ENCODE measurements at regions not wholly inside any gene's neighbourhood (a gene's known extent, or its start where the extent isn't known, plus 50 kb on each side); places are given as distances from the start of the nearest gene placed in this dataset.

- ChIA-PET POLR2A (no interaction called here), CTCF (no interaction called here)
- Histone ChIP-seq H3K9me3 (replicated peaks; ENCODE audit: control insufficient read depth, insufficient read depth, low read length) (no peaks in the 10 kb centered on the region), H4K20me1 (replicated peaks; ENCODE audit: control insufficient read depth, extremely low read depth, insufficient read depth, low read length) (no peaks in the 10 kb centered on the region), H3K9me1 (replicated peaks; ENCODE audit: control insufficient read depth, extremely low read depth, insufficient read depth, low read length) (no peaks in the 10 kb centered on the region), H3K27me3 (ENCODE audit: control insufficient read depth in 2 of 2, insufficient read depth in 2 of 2, low read length in 2 of 2) (no peaks in the 10 kb centered on the region), H3K4me1 (ENCODE audit: control insufficient read depth, extremely low read depth, insufficient read depth, low read length) (no peaks in the 10 kb centered on the region), H3K36me3 (ENCODE audit: control insufficient read depth in 2 of 2, extremely low read depth in 1 of 2, insufficient read depth in 2 of 2, low read length in 2 of 2) (no peaks in the 10 kb centered on the region), H3K27ac (ENCODE audit: insufficient read depth, low read depth, low read length) (no peak overlapping the region), H2AFZ (ENCODE audit: low read depth, low read length) (no peak overlapping the region), H3K79me2 (ENCODE audit: control insufficient read depth, insufficient read depth, low read length) (no peaks in the 10 kb centered on the region), H3K4me2 (ENCODE audit: insufficient read depth, low read length) (no peak overlapping the region), H3K4me3 (replicated peaks in 1 of 3; ENCODE audit: insufficient read depth in 1 of 3, low read depth in 1 of 3, low read length in 3 of 3) (no peak overlapping the region), H3K9ac (replicated peaks; ENCODE audit: extremely low read depth, insufficient read depth, low read length) (no peak overlapping the region)
- dilution Hi-C loops (cut with MboI; ENCODE audit: extremely low pct_ligation_motif_present, low sequenced_read_pairs) (no loop called here), intact Hi-C loops (cut with micrococcal nuclease) (no loop called here)
- no TSS peak for BruUV-seq (replicated peaks)
- TF ChIP-seq GATA2 (IDR thresholded peaks at IDR 0.05; ENCODE audit: insufficient read depth, insufficient read length, low read depth, low read length) (no peak), EZH2 (IDR thresholded peaks at IDR 0.05; ENCODE audit: borderline replicate concordance, low read depth, low read length, severe bottlenecking) (no peak), POLR2AphosphoS5 (IDR thresholded peaks at IDR 0.05; ENCODE audit: insufficient read depth, low read depth, low read length) (no peak), POLR2A (IDR thresholded peaks at IDR 0.05; ENCODE audit: low read depth, low read length) (no peak), FOS (IDR thresholded peaks at IDR 0.05; ENCODE audit: borderline replicate concordance, insufficient read depth, low read length) (no peak), MYC (IDR thresholded peaks at IDR 0.05; ENCODE audit: low read depth, low read length) (no peak), JUN (IDR thresholded peaks at IDR 0.05; ENCODE audit: borderline replicate concordance, insufficient read depth, insufficient read length, low read depth) (no peak)
- TF ChIP-seq, protein P1, sequence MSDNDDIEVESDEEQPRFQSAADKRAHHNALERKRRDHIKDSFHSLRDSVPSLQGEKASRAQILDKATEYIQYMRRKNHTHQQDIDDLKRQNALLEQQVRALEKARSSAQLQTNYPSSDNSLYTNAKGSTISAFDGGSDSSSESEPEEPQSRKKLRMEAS (IDR thresholded peaks at IDR 0.05; ENCODE audit: insufficient read depth, insufficient read length), result no peak
- TF ChIP-seq, protein P2, sequence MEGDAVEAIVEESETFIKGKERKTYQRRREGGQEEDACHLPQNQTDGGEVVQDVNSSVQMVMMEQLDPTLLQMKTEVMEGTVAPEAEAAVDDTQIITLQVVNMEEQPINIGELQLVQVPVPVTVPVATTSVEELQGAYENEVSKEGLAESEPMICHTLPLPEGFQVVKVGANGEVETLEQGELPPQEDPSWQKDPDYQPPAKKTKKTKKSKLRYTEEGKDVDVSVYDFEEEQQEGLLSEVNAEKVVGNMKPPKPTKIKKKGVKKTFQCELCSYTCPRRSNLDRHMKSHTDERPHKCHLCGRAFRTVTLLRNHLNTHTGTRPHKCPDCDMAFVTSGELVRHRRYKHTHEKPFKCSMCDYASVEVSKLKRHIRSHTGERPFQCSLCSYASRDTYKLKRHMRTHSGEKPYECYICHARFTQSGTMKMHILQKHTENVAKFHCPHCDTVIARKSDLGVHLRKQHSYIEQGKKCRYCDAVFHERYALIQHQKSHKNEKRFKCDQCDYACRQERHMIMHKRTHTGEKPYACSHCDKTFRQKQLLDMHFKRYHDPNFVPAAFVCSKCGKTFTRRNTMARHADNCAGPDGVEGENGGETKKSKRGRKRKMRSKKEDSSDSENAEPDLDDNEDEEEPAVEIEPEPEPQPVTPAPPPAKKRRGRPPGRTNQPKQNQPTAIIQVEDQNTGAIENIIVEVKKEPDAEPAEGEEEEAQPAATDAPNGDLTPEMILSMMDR (IDR thresholded peaks at IDR 0.05; ENCODE audit: extremely low read depth in 1 of 2, insufficient read depth in 1 of 2, low read depth in 1 of 2, low read length in 2 of 2), result no peak
- DNase-seq (ENCODE audit: low read depth, low spot score) (no peak), FAIRE-seq (no peak)
These were observed 404.2 kb upstream of the RNF32 start for GRCh38 chr7:156236181-156236889.
